HCT116 (cell line): ENCODE measurements at regions not wholly inside any gene's neighbourhood (a gene's known extent, or its start where the extent isn't known, plus 50 kb on each side); places are given as distances from the start of the nearest gene placed in this dataset.

Experiments
- CTCF ChIP-seq, 3 experiments: fragments of 200-600 bp in 1 of 3; sonication (generic) in 1 of 3; IDR thresholded peaks in 2 of 3; conservative IDR thresholded peaks in 1 of 3; 2 replicates each; pipeline ENCODE4 v1.5.1; 2012 to 2017; ENCODE audit warnings: low read depth in 2 of 3, low read length in 2 of 3, antibody characterized with exemption in 1 of 3, borderline replicate concordance in 1 of 3, control low read depth in 1 of 3, mild to moderate bottlenecking in 1 of 3, mixed read lengths in 1 of 3, mixed run types in 1 of 3, moderate library complexity in 1 of 3; ENCODE audit not compliant: insufficient read depth in 1 of 3
- EZH2phosphoT487 ChIP-seq: fragments of 200-600 bp; IDR thresholded peaks from 2 replicates; pipeline ENCODE4 v1.6.1; 2018; ENCODE audit warnings: antibody characterized with exemption, borderline replicate concordance
- POLR2A ChIP-seq: IDR thresholded peaks from 2 replicates; pipeline ENCODE4 v1.7.0; 2011; ENCODE audit warnings: borderline replicate concordance; ENCODE audit not compliant: insufficient read depth, insufficient read length; ENCODE audit errors: extremely low read depth
- POLR2AphosphoS5 ChIP-seq: IDR thresholded peaks from 2 replicates; pipeline ENCODE4 v1.6.1; 2011; ENCODE audit warnings: mild to moderate bottlenecking, low read depth, low read length, moderate library complexity

DNA sequence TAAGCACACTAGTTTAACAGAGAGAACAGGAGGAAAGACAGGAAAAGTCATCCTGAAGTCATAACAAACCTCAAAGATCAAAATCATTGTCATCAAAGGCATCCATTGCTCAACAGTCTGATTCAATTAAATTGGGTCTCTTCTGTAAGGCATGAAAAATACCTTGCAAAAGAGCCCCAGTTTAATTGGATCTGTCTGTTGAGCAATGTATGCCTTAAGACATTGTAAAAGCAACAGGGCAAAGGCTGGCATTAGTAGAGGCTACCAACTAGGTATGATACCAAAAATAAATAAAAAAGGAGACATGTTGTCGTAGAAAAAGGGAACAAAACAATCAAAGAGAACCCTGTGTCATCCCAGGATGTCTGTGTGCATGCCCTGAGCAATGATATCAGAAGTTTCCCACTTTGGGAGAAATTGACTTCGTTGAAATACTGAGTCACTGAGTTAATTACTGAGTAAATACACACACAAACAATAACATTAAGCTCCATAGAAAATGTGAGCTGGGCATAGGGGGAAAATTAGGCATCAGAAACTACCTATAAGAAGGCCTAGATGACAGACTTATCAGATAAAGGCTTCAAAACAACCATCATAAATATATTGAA, 1013.8 kb upstream of the CITED2 start:
- TF ChIP-seq CTCF (IDR thresholded peaks at IDR 0.05 in 2 of 3, conservative IDR thresholded peaks at IDR 0.05 in 1 of 3; ENCODE audit: borderline replicate concordance in 1 of 3, insufficient read depth in 1 of 3, low read depth in 2 of 3, low read length in 2 of 3) (no peak), EZH2phosphoT487 (no peak), POLR2AphosphoS5 (no peak), POLR2A (no peak)
